ENCODE measurements at regions not wholly inside any gene's neighbourhood (a gene's known extent, or its start where the extent isn't known, plus 50 kb on each side); places are given as distances from the start of the nearest gene placed in this dataset.

DNA sequence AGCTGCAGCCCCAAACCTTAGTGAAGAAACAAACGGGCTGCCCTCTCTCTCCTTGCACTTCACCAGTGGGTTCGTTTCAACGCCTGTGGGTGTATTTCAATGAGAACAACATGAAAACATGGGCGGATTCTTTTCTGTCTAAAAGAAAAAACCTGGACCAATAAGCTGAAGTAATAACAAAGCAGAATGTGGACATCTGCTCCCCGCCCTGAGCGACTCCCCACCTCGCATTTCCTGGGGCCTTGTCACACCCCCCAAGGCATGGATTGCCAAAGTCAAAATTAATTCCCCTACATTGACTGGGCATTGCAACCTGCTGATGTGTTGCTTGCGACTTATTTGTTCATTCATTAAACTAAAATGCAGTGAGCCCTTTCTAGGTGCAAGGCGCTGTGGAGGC lies 142.9 kb downstream of the BCOR start:
- TF ChIP-seq ZNF610 (tag by site-specific recombination; IDR thresholded peaks at IDR 0.05; ENCODE audit: borderline replicate concordance) (no peak), SP2 (tag by site-specific recombination; IDR thresholded peaks at IDR 0.05) (no peak), ZNF274 (IDR thresholded peaks at IDR 0.05; ENCODE audit: low read length) (no peak), ZNF274 (tag by site-specific recombination; IDR thresholded peaks at IDR 0.05; ENCODE audit: borderline replicate concordance) (no peak), ZNF423 (tag by site-specific recombination; IDR thresholded peaks at IDR 0.05) (no peak), ZNF175 (tag by site-specific recombination; IDR thresholded peaks at IDR 0.05) (no peak), ZNF157 (tag by site-specific recombination; IDR thresholded peaks at IDR 0.05) (no peak), ZNF23 (tag by site-specific recombination; IDR thresholded peaks at IDR 0.05; ENCODE audit: borderline replicate concordance) (no peak), ZNF302 (tag by site-specific recombination; IDR thresholded peaks at IDR 0.05; ENCODE audit: low read depth) (no peak), REPIN1 (tag by site-specific recombination; IDR thresholded peaks at IDR 0.05; ENCODE audit: low read depth) (no peak)
- TF ChIP-seq, protein P1, sequence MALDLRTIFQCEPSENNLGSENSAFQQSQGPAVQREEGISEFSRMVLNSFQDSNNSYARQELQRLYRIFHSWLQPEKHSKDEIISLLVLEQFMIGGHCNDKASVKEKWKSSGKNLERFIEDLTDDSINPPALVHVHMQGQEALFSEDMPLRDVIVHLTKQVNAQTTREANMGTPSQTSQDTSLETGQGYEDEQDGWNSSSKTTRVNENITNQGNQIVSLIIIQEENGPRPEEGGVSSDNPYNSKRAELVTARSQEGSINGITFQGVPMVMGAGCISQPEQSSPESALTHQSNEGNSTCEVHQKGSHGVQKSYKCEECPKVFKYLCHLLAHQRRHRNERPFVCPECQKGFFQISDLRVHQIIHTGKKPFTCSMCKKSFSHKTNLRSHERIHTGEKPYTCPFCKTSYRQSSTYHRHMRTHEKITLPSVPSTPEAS (tag by site-specific recombination; IDR thresholded peaks at IDR 0.05): no peak
- TF ChIP-seq, protein P2, sequence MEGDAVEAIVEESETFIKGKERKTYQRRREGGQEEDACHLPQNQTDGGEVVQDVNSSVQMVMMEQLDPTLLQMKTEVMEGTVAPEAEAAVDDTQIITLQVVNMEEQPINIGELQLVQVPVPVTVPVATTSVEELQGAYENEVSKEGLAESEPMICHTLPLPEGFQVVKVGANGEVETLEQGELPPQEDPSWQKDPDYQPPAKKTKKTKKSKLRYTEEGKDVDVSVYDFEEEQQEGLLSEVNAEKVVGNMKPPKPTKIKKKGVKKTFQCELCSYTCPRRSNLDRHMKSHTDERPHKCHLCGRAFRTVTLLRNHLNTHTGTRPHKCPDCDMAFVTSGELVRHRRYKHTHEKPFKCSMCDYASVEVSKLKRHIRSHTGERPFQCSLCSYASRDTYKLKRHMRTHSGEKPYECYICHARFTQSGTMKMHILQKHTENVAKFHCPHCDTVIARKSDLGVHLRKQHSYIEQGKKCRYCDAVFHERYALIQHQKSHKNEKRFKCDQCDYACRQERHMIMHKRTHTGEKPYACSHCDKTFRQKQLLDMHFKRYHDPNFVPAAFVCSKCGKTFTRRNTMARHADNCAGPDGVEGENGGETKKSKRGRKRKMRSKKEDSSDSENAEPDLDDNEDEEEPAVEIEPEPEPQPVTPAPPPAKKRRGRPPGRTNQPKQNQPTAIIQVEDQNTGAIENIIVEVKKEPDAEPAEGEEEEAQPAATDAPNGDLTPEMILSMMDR (tag by site-specific recombination; IDR thresholded peaks at IDR 0.05): no peak
- TF ChIP-seq, protein P3, sequence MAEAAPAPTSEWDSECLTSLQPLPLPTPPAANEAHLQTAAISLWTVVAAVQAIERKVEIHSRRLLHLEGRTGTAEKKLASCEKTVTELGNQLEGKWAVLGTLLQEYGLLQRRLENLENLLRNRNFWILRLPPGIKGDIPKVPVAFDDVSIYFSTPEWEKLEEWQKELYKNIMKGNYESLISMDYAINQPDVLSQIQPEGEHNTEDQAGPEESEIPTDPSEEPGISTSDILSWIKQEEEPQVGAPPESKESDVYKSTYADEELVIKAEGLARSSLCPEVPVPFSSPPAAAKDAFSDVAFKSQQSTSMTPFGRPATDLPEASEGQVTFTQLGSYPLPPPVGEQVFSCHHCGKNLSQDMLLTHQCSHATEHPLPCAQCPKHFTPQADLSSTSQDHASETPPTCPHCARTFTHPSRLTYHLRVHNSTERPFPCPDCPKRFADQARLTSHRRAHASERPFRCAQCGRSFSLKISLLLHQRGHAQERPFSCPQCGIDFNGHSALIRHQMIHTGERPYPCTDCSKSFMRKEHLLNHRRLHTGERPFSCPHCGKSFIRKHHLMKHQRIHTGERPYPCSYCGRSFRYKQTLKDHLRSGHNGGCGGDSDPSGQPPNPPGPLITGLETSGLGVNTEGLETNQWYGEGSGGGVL (tag by site-specific recombination; IDR thresholded peaks at IDR 0.05): no peak

Data from HEK293 (cell line).